ENCODE measurements at regions not wholly inside any gene's neighbourhood (a gene's known extent, or its start where the extent isn't known, plus 50 kb on each side); places are given as distances from the start of the nearest gene placed in this dataset.

DNA sequence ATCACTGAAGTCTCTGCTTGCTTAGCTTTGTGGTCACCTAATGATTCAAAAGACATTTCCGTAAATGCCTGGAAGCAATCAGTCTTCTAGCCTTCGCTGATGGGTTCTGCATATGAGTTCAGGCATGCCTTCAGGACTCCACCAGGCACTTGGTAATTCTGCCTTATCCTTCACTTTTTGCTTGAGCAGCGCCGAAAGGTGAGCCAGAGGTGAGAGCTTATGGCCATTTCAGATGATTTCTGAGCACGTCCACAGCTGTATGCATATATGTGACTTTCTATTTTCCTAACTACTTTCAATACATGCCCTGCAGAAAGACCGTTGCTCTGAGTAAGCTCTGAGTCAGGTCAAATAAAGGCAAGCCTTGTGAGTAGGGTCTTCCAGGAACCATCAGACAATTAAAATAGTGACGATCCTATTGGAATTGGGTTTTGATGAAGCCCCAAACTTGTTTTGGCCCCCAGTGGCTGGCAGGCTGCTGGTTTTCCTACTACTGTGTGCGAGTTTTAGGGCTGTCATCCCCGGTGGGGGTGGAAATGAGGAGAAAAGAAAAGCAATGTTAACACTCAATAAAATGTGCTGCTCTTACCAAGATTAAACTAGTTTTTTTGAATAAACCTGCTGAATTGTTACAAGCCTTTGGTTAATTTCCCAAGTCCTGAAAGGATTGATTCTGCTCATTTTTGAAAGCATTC lies 154.4 kb upstream of the AKR1E2 start:
- TF ChIP-seq, protein P1, sequence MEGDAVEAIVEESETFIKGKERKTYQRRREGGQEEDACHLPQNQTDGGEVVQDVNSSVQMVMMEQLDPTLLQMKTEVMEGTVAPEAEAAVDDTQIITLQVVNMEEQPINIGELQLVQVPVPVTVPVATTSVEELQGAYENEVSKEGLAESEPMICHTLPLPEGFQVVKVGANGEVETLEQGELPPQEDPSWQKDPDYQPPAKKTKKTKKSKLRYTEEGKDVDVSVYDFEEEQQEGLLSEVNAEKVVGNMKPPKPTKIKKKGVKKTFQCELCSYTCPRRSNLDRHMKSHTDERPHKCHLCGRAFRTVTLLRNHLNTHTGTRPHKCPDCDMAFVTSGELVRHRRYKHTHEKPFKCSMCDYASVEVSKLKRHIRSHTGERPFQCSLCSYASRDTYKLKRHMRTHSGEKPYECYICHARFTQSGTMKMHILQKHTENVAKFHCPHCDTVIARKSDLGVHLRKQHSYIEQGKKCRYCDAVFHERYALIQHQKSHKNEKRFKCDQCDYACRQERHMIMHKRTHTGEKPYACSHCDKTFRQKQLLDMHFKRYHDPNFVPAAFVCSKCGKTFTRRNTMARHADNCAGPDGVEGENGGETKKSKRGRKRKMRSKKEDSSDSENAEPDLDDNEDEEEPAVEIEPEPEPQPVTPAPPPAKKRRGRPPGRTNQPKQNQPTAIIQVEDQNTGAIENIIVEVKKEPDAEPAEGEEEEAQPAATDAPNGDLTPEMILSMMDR (IDR thresholded peaks at IDR 0.05; ENCODE audit: low read depth, low read length, poor library complexity, severe bottlenecking), result no peak
- no peak for TF ChIP-seq EZH2phosphoT487 (IDR thresholded peaks at IDR 0.05; ENCODE audit: borderline replicate concordance, low read length)
